ENCODE measurements at regions not wholly inside any gene's neighbourhood (a gene's known extent, or its start where the extent isn't known, plus 50 kb on each side); places are given as distances from the start of the nearest gene placed in this dataset.
A peak's percentile ranks its signal among the peaks of the same experiment; 100 is the strongest.

DNA sequence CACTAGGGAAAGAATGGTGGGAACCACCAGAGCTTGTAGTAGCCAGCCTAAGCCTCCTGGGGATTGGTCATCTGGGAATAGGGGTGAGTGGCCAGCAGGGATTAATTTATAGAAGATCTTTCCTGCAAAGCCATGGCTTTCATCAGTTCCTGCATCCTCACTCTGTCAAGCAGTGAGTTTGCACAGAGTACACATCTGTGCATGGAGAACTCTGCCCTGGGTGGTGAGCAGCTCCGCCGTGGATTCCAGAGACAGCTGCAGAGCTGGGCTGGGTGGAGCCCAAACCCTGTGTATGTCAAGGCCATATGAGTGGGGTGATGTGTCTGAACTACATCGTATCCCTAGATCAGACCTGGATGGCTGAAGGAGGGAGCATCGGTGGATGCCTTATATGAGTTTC lies 182.2 kb downstream of the GLI2 start:
- no peak for DNase-seq (ENCODE audit: low read depth)

DNA sequence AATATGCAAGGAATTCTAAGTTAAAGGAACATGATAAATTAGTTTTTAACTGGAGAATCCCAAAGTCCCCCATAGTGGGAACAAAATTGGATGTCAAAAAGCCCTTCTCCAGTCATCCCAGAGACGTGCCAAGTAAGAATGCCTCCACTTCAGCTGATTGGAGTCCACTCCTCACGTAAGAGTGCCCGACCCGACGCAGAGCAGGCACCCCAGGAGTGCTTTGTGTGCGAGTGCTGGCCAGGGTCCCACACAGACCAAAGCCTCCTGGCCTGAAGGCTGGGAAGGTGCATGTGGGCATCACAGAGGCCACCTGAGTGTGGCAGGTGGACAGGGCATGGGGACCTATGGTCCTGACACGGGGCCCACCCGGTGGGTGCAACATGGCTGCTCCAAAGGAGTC lies 183.5 kb downstream of the GLI2 start:
- no peak for DNase-seq (ENCODE audit: low read depth)

- DNase-seq (ENCODE audit: low read depth): peak; percentile 79
Observed at GRCh38 chr2:120919771-120920453, 184.2 kb downstream of the GLI2 start.

DNA sequence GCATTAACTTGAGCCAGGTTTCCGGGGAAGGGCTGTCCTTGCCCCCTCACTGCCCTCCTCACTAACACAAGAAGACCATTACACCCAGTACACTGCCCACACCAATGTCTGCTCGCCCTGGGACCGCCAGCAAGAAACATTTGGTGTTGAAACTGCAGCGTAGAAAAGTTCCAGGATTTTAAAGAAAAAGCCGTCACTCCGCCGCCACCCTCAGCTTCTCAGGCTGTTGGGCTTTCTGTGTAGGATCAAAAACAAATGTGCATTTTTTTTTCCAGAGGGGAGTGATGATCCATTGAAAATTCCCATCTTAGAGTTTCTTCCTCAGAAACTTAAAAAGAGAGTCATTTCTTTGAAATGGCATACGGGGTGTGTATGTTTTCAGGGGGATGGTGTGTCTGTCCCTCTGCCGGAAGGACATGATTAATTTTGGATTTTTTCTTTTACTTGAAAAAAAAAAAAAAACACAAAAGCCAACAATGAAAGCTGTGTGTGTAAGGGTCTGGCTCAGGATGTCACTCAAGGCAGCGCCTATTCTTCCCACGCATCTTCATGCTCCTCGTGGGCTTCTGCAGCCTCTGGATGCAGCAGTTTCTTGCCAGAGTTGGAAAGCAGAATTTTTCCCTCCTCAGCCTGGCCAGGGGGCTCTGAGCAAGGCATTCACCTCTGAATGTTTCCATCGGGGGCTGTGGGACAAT lies 184.9 kb downstream of the GLI2 start:
- DNase-seq (ENCODE audit: low read depth): no peak

- DNase-seq (ENCODE audit: low read depth): no peak
Observed at GRCh38 chr2:120921457-120921856, 185.8 kb downstream of the GLI2 start.

- DNase-seq (ENCODE audit: low read depth): no peak
Observed at GRCh38 chr2:120922571-120923332, 187.1 kb downstream of the GLI2 start.

- DNase-seq (ENCODE audit: low read depth): no peak
Observed at GRCh38 chr2:120923426-120923825, 187.8 kb downstream of the GLI2 start.

DNA sequence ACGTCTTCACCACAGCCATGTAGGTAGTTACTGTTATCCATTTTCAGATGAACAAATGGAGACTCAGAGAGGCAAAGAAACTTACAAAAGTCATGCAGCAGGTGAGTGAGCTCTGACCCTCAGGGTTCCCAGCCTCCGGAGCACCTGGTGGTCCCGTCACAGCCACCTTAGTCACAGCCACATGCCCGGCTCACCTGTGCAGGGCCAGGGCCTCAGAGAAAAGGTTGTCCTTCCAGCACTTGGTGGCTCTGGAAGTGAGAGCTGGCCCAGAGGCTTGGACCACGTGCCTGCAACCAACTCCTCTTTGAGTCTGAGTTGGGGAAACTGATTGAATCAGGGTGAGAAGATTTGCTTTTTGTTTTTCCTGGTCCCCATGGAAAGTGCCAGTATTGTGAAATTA lies 189.3 kb downstream of the GLI2 start:
- DNase-seq (ENCODE audit: low read depth): no peak

GRCh38 chr2:120926463-120927264 lies 191.0 kb downstream of the GLI2 start:
- DNase-seq (ENCODE audit: low read depth): peak; percentile 74

GRCh38 chr2:120927265-120927628 lies 191.6 kb downstream of the GLI2 start:
- DNase-seq (ENCODE audit: low read depth): no peak

DNA sequence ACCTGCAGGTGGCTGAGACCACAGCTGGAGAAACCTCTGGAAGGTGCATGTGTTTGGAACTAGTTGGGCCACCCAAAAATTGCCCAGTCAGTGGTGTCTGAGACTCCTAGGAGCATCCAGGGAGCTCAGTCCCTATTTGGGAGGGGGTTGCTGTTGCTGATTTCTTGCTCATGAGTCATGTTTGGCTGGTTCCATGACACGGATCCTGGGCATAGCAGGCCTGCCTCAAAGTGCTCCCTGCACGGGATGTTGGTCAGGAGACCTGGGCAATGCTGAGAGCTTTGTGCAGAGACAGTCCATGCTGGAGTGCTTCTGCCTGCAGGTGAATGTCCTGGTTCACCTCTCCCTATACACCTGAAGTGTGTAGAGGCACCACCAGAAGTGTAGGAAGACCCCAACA lies 194.2 kb downstream of the GLI2 start:
- peak; percentile 50 for DNase-seq (ENCODE audit: low read depth)

DNA sequence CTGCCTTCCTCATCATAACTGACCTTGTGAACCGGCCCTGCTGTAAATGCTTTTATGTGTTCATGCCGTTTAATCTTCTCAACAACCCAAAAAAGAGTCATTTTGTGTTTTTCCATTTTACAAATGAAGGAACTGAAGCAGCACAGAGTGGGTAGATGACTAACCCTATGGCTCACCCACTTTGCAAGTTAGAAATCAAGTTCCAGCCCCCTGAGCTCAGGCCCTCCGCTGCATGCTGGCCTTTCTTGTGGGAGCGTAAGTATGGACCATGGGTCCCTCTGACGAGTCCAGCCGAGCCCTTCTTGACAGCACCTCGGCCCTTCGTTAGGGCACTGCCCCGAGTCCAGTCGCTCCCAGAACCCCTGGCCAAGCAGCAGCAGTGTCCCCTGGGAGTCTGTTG lies 194.6 kb downstream of the GLI2 start:
- no peak for DNase-seq (ENCODE audit: low read depth)

GRCh38 chr2:120930864-120931263 lies 195.2 kb downstream of the GLI2 start:
- DNase-seq (ENCODE audit: low read depth): no peak

DNA sequence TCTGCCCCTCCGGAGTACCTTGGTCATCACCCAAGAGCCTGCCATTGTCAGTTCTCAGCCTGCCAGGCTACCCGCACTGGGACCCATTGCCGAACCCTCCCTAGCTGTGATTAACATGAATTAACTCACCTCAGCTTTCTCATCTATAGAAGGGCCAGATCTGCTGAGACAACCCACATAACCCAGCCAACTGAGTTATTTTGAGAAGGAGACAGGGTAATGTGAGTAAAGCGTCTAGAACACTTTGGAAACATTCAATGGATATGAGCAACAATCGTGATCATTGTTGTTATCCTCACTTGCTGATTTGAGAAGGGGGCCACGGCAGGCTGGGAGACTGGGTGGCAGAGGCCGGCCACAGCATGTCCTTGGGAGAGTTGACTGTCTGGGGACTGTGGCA lies 196.8 kb downstream of the GLI2 start:
- DNase-seq (ENCODE audit: low read depth): no peak

DNA sequence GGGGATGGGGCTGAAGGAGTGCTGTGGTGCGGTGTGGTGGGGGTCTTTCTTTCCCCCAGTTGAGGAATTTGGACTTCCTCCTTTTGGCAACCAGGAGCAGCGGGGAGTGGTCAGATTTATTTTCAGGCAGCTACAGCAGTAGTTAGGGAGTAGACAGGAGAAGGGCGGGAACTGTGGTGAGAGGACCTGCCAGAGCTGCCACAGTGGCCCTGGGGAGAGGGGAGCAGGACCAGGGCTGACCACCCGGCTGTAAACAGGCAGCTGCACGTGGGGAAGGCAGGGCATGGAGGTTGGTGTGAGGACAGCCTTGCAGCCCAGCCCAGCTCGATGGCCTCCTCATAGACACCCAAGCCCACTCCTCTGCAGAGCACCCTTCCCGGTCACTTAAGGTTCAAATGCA lies 197.2 kb downstream of the GLI2 start:
- DNase-seq (ENCODE audit: low read depth): no peak

GRCh38 chr2:120933693-120934573 lies 198.3 kb downstream of the GLI2 start:
- peak; percentile 51 for DNase-seq (ENCODE audit: low read depth)

GRCh38 chr2:120934574-120935338 lies 199.1 kb downstream of the GLI2 start:
- peak; percentile 95 for DNase-seq (ENCODE audit: low read depth)

GRCh38 chr2:120935339-120936313 lies 200.0 kb downstream of the GLI2 start:
- DNase-seq (ENCODE audit: low read depth): peak; percentile 85
